NB4 (cell line): ENCODE measurements at regions not wholly inside any gene's neighbourhood (a gene's known extent, or its start where the extent isn't known, plus 50 kb on each side); places are given as distances from the start of the nearest gene placed in this dataset.
A peak's percentile ranks its signal among the peaks of the same experiment; 100 is the strongest.

ENCODE experiments used
- DNase-seq: peaks from one replicate; pipeline ENCODE4 v3.0.0; 2010; ENCODE audit warnings: low read depth
- H3K4me3 ChIP-seq: one replicate; pipeline ENCODE4 v1.5.1; 2011; ENCODE audit warnings: mild to moderate bottlenecking, low read depth, low read length, moderate library complexity
- CTCF ChIP-seq: IDR thresholded peaks from one replicate; pipeline ENCODE4 v1.5.1; 2012; ENCODE audit warnings: low read depth, low read length
- MAX ChIP-seq: IDR thresholded peaks from 2 replicates; pipeline ENCODE4 v1.6.1; 2011; ENCODE audit warnings: low read depth, low read length
- MYC ChIP-seq: IDR thresholded peaks from 2 replicates; pipeline ENCODE4 v1.6.1; 2011; ENCODE audit warnings: low read depth, low read length
- POLR2A ChIP-seq: IDR thresholded peaks from 2 replicates; pipeline ENCODE4 v1.6.1; 2011; ENCODE audit warnings: mild to moderate bottlenecking; ENCODE audit not compliant: insufficient read length; ENCODE audit errors: extremely low read depth

- DNase-seq, result no peak
- TF ChIP-seq MAX (no peak), POLR2A (no peak), CTCF (no peak), MYC (no peak)
- no peak overlapping the region for H3K4me3 ChIP-seq
These were observed 206.2 kb upstream of the CADM1 start for GRCh38 chr11:115710426-115710825.

GRCh38 chr11:115709297-115709696 is 205.1 kb upstream of the CADM1 start:
- no peak overlapping the region for H3K4me3 ChIP-seq
- TF ChIP-seq MYC, result no peak
- no peak for TF ChIP-seq MAX
- peak; percentile 87 for DNase-seq

- peak; percentile 74 for DNase-seq
- TF ChIP-seq MYC (no peak), POLR2A (no peak), CTCF (no peak), MAX (peak; percentile 72)
- no peak overlapping the region for H3K4me3 ChIP-seq
These were observed 203.1 kb upstream of the CADM1 start for GRCh38 chr11:115707180-115707905.

GRCh38 chr11:115706626-115707135 is 202.5 kb upstream of the CADM1 start:
- TF ChIP-seq MAX, result no peak
- TF ChIP-seq POLR2A, result no peak
- TF ChIP-seq CTCF, result no peak
- no peak for TF ChIP-seq MYC
- no peak for DNase-seq
- no peak overlapping the region for H3K4me3 ChIP-seq

GRCh38 chr11:115705200-115705599 is 201.0 kb upstream of the CADM1 start:
- no peak overlapping the region for H3K4me3 ChIP-seq
- TF ChIP-seq CTCF, result no peak
- no peak for TF ChIP-seq POLR2A
- TF ChIP-seq MYC, result no peak
- TF ChIP-seq MAX, result no peak
- no peak for DNase-seq

- no peak for DNase-seq
- no peak overlapping the region for H3K4me3 ChIP-seq
- TF ChIP-seq MYC (no peak), MAX (no peak), POLR2A (no peak), CTCF (no peak)
These were observed 197.0 kb upstream of the CADM1 start for GRCh38 chr11:115700981-115701875.
